Left lung (tissue), 4 donors: ENCODE measurements at regions not wholly inside any gene's neighbourhood (a gene's known extent, or its start where the extent isn't known, plus 50 kb on each side); places are given as distances from the start of the nearest gene placed in this dataset.

ENCODE experiments used
- ATAC-seq: fragments of 200-7000 bp; cut with Tn5 transposase; one replicate; pipeline ENCODE4 v1.9.1; 2020; ENCODE audit warnings: moderate library complexity
- DNase-seq, 4 donors: peaks; one replicate each; pipeline ENCODE4 v3.0.0-alpha.2; 2013 to 2020
- H3K27ac ChIP-seq, 2 donors: fragments of 200-600 bp; sonication (generic) in 1 of 2; one replicate each; pipeline versions ENCODE4 v1.5.0 to v1.8.0; 2020 to 2021
- H3K27me3 ChIP-seq, 2 donors: fragments of 200-600 bp; sonication (generic) in 1 of 2; one replicate each; pipeline versions ENCODE4 v1.5.0 to v1.8.0; 2020 to 2021
- H3K36me3 ChIP-seq, 2 donors: fragments of 200-600 bp; sonication (generic) in 1 of 2; one replicate each; pipeline versions ENCODE4 v1.5.0 to v1.8.0; 2020 to 2021
- H3K4me1 ChIP-seq, 2 donors: fragments of 200-600 bp; one replicate each; pipeline ENCODE4 v1.8.0; 2021
- H3K4me3 ChIP-seq, 2 donors: fragments of 200-600 bp; sonication (generic) in 1 of 2; one replicate each; pipeline versions ENCODE4 v1.5.0 to v1.8.0; 2020 to 2021; ENCODE audit warnings: mild to moderate bottlenecking in 1 of 2
- H3K9me3 ChIP-seq, 2 donors: fragments of 200-600 bp; sonication (generic) in 1 of 2; one replicate each; pipeline versions ENCODE4 v1.5.0 to v1.8.0; 2020 to 2021
- CTCF ChIP-seq, 2 donors: fragments of 200-600 bp; sonication (generic) in 1 of 2; IDR thresholded peaks; one replicate each; pipeline versions ENCODE4 v1.5.0 to v1.8.0; 2021; ENCODE audit warnings: antibody characterized with exemption in 2 of 2
- intact Hi-C, 2 donors: fragments of 100-400 bp; cut with DNase I; formaldehyde crosslinking; loops; one replicate each; pipeline versions ENCODE4 v1.11.2 to v1.14.2; 2022
- donor health status: DM: no; HTN: yes; CAD: no.
- donor health status: DM: no; HTN: no; CAD: no.

DNA sequence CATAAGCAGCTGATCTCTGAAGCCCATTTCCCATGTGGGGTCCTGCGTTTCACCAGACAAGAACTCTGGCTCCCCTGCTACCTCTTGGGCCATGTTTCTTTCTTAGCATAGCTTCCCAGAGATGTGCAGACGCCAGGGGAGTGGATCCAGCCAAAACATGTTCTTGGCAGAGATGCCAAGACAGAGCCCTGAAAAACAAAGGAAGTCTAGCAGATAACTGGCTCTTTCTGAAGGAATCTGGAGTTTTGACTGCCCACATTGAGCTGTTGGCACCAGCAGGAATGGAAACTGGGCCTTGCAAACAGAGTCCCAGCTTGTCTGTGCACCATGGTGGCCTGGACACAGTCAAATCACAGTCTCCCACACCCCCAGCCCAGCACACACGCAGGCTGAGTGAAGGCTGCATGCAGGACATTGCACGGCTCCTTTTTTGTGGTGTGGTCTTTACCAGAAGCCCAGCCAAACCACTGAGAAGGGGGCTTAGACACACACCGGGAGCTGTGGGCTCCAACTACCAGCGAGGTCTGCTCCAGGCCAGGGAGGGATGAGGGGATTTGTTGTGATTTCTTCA, 114.7 kb downstream of the SNX18 start:
- Histone ChIP-seq H3K4me3 (no peak overlapping the region), H3K27ac (no peak overlapping the region), H3K4me1 (peaks cover 0 to 5% of the 10 kb centered on the region in 2 donors), H3K27me3 (no peaks in the 10 kb centered on the region), H3K9me3 (peaks cover 0 to 4% of the 10 kb centered on the region in 2 donors), H3K36me3 (no peaks in the 10 kb centered on the region)
- no peak for DNase-seq
- no peak for TF ChIP-seq CTCF (IDR thresholded peaks at IDR 0.05)
- intact Hi-C loops = no loop called here
- ATAC-seq = no peak

GRCh38 chr5:54630738-54631359, 113.3 kb downstream of the SNX18 start:
- Histone ChIP-seq H3K27ac (no peak overlapping the region), H3K4me1 (peaks cover 0 to 5% of the 10 kb centered on the region in 2 donors), H3K36me3 (no peaks in the 10 kb centered on the region), H3K4me3 (no peak overlapping the region), H3K9me3 (peaks cover 0 to 4% of the 10 kb centered on the region in 2 donors), H3K27me3 (no peaks in the 10 kb centered on the region)
- TF ChIP-seq CTCF (IDR thresholded peaks at IDR 0.05) = no peak
- DNase-seq (no peak), ATAC-seq (no peak)
- intact Hi-C loops = no loop called here

DNA sequence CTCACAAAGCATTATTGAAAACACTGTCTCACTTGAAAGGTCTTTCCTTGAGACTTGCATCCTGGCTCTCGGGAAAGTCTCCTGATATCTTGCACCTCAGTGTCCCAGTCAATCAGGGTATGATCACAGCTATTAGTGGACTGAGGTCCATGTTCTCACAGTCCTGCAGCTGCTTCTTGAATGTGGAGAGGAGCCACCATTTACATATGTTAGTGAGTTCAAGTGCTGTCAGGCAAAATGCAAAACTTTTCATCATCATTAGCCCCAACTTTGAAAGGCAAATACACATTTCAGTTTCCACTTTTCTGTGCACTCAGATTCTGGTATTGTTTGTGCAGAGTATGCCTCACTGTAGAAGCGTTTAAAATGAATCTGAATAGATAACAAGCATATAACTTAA, 111.6 kb downstream of the SNX18 start:
- H3K27me3 ChIP-seq = no peaks in the 10 kb centered on the region
- DNase-seq = no peak
- H3K4me3 ChIP-seq = no peak overlapping the region
- intact Hi-C loops = no loop called here
- peaks cover 0 to 4% of the 10 kb centered on the region in 2 donors for H3K9me3 ChIP-seq
- peaks cover 5 to 9% of the 10 kb centered on the region in 2 donors for H3K4me1 ChIP-seq
- TF ChIP-seq CTCF (IDR thresholded peaks at IDR 0.05) = no peak
- no peak for ATAC-seq
- no peaks in the 10 kb centered on the region for H3K36me3 ChIP-seq
- no peak overlapping the region for H3K27ac ChIP-seq

- DNase-seq (no peak), ATAC-seq (no peak)
- peaks cover 5 to 10% of the 10 kb centered on the region in 2 donors for H3K4me1 ChIP-seq
- H3K36me3 ChIP-seq = no peaks in the 10 kb centered on the region
- H3K27me3 ChIP-seq = no peaks in the 10 kb centered on the region
- peaks cover 0 to 4% of the 10 kb centered on the region in 2 donors for H3K9me3 ChIP-seq
- intact Hi-C loops = no loop called here
- no peak overlapping the region for H3K27ac ChIP-seq
- no peak for TF ChIP-seq CTCF (IDR thresholded peaks at IDR 0.05)
- H3K4me3 ChIP-seq = no peak overlapping the region
Measured at GRCh38 chr5:54628050-54628449, 110.5 kb downstream of the SNX18 start.

- intact Hi-C loops = no loop called here
- Histone ChIP-seq H3K36me3 (no peaks in the 10 kb centered on the region), H3K4me3 (no peak overlapping the region), H3K27ac (no peak overlapping the region), H3K4me1 (peaks cover 0 to 10% of the 10 kb centered on the region in 2 donors), H3K9me3 (peaks cover 0 to 4% of the 10 kb centered on the region in 2 donors), H3K27me3 (no peaks in the 10 kb centered on the region)
- DNase-seq (no peak), ATAC-seq (no peak)
- TF ChIP-seq CTCF (IDR thresholded peaks at IDR 0.05) = no peak
Measured at GRCh38 chr5:54626407-54626806, 108.8 kb downstream of the SNX18 start.
